Glutamatergic neuron (in vitro differentiated cells): ENCODE measurements at regions not wholly inside any gene's neighbourhood (a gene's known extent, or its start where the extent isn't known, plus 50 kb on each side); places are given as distances from the start of the nearest gene placed in this dataset.

Experiments
- DNase-seq: peaks from one replicate; pipeline ENCODE4 v3.0.0; 2022
- H3K27ac Mint-ChIP-seq: one replicate; pipeline ENCODE4 v1.8.0; 2020; ENCODE audit warnings: mild to moderate bottlenecking, mixed read lengths, inconsistent platforms; ENCODE audit not compliant: unreplicated experiment
- H3K27me3 Mint-ChIP-seq: one replicate; pipeline ENCODE4 v1.8.0; 2020; ENCODE audit warnings: mild to moderate bottlenecking, moderate library complexity, mixed read lengths, inconsistent platforms; ENCODE audit not compliant: unreplicated experiment
- H3K36me3 Mint-ChIP-seq: one replicate; pipeline ENCODE4 v1.8.0; 2020; ENCODE audit warnings: mild to moderate bottlenecking, mixed read lengths, inconsistent platforms; ENCODE audit not compliant: unreplicated experiment
- H3K4me1 Mint-ChIP-seq: one replicate; pipeline ENCODE4 v1.8.0; 2020; ENCODE audit warnings: mild to moderate bottlenecking, low read depth, mixed read lengths, inconsistent platforms; ENCODE audit not compliant: unreplicated experiment
- H3K4me3 Mint-ChIP-seq: one replicate; pipeline ENCODE4 v1.8.0; 2020; ENCODE audit warnings: mild to moderate bottlenecking, mixed read lengths, inconsistent platforms; ENCODE audit not compliant: unreplicated experiment
- H3K9me3 Mint-ChIP-seq: one replicate; pipeline ENCODE4 v1.8.0; 2020; ENCODE audit warnings: mild to moderate bottlenecking, moderate library complexity, mixed read lengths, inconsistent platforms; ENCODE audit not compliant: unreplicated experiment
- TF ChIP-seq, protein P1 (sequence below): fragments of 200-600 bp; sonication (generic); IDR thresholded peaks from one replicate; pipeline ENCODE4 v1.5.0; 2021; ENCODE audit not compliant: partially characterized antibody, unreplicated experiment

DNA sequence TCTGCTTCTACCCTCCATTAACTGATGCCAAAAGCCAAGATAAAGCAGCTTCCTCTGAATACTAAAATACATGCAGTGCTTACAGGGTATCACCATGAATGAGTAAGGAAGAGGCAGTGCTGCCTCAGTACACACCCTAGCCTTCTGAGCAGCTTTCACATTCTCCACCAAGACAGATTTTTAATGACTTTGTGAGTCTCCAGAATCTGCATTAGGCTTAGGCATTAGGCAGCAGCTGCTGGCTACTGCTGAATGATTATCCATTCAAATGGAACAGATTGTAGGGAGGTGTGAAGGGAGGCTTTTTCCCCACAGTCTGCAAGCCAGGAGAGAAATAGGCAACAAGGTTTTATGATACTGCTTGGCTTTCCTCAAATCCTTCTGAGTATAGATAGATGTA, 1226.7 kb upstream of the LRRN3 start:
- Mint-ChIP-seq H3K27me3 (peaks cover 6% of the 10 kb centered on the region), H3K27ac (peak overlapping the region; percentile 75), H3K4me3 (peak overlapping the region; percentile 49), H3K9me3 (peaks cover 14% of the 10 kb centered on the region), H3K4me1 (peaks cover 37% of the 10 kb centered on the region), H3K36me3 (no peaks in the 10 kb centered on the region)
- TF ChIP-seq, protein P1, sequence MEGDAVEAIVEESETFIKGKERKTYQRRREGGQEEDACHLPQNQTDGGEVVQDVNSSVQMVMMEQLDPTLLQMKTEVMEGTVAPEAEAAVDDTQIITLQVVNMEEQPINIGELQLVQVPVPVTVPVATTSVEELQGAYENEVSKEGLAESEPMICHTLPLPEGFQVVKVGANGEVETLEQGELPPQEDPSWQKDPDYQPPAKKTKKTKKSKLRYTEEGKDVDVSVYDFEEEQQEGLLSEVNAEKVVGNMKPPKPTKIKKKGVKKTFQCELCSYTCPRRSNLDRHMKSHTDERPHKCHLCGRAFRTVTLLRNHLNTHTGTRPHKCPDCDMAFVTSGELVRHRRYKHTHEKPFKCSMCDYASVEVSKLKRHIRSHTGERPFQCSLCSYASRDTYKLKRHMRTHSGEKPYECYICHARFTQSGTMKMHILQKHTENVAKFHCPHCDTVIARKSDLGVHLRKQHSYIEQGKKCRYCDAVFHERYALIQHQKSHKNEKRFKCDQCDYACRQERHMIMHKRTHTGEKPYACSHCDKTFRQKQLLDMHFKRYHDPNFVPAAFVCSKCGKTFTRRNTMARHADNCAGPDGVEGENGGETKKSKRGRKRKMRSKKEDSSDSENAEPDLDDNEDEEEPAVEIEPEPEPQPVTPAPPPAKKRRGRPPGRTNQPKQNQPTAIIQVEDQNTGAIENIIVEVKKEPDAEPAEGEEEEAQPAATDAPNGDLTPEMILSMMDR: no peak
- DNase-seq: peak; percentile 50

GRCh38 chr7:109868215-109868860, 1222.6 kb upstream of the LRRN3 start:
- no peak overlapping the region for H3K27ac Mint-ChIP-seq
- TF ChIP-seq, protein P1: no peak

GRCh38 chr7:109873296-109873695, 1217.6 kb upstream of the LRRN3 start:
- no peaks in the 10 kb centered on the region for H3K9me3 Mint-ChIP-seq
- DNase-seq: no peak
- no peak overlapping the region for H3K4me3 Mint-ChIP-seq
- H3K36me3 Mint-ChIP-seq: no peaks in the 10 kb centered on the region
- H3K4me1 Mint-ChIP-seq: no peaks in the 10 kb centered on the region
- H3K27me3 Mint-ChIP-seq: no peaks in the 10 kb centered on the region
- H3K27ac Mint-ChIP-seq: no peak overlapping the region
- TF ChIP-seq, protein P1: no peak

More at GRCh38 chr7:109868215-109868860, 1222.6 kb upstream of the LRRN3 start:
- peaks cover 2% of the 10 kb centered on the region for H3K27me3 Mint-ChIP-seq
- no peak for DNase-seq
- no peaks in the 10 kb centered on the region for H3K36me3 Mint-ChIP-seq
- H3K9me3 Mint-ChIP-seq: peaks cover 5% of the 10 kb centered on the region
- H3K4me1 Mint-ChIP-seq: peaks cover 18% of the 10 kb centered on the region
- H3K4me3 Mint-ChIP-seq: no peak overlapping the region

GRCh38 chr7:109879287-109879828, 1211.6 kb upstream of the LRRN3 start:
- no peak for DNase-seq
- Mint-ChIP-seq H3K4me1 (peaks cover 2% of the 10 kb centered on the region), H3K9me3 (peaks cover 2% of the 10 kb centered on the region), H3K36me3 (no peaks in the 10 kb centered on the region), H3K27ac (no peak overlapping the region), H3K4me3 (no peak overlapping the region), H3K27me3 (no peaks in the 10 kb centered on the region)
- TF ChIP-seq, protein P1: no peak

GRCh38 chr7:109890622-109891021, 1200.3 kb upstream of the LRRN3 start:
- DNase-seq: no peak
- no peak overlapping the region for H3K27ac Mint-ChIP-seq
- no peaks in the 10 kb centered on the region for H3K36me3 Mint-ChIP-seq
- no peaks in the 10 kb centered on the region for H3K27me3 Mint-ChIP-seq
- TF ChIP-seq, protein P1: no peak
- H3K4me3 Mint-ChIP-seq: no peak overlapping the region
- H3K9me3 Mint-ChIP-seq: no peaks in the 10 kb centered on the region
- peaks cover 1% of the 10 kb centered on the region for H3K4me1 Mint-ChIP-seq
